ENCODE measurements at regions not wholly inside any gene's neighbourhood (a gene's known extent, or its start where the extent isn't known, plus 50 kb on each side); places are given as distances from the start of the nearest gene placed in this dataset.

DNA sequence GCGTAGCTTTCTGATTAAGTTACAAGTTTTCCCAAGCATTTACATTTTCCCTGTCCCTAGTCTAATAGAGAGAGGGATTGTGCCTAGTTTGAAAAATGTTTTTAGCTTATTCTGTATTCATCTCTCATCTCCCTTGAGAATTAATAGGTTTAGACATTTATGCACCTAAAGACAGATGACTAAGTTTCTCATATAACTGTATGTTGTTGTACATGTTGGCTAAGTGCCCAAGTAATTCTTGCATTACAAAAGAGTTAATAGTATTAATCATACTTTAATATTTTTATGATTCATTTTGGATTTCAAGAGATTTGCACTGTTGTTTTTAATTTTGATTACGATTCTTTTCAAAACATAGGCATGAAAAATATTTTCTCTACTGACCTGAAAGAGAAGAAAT, 109.0 kb upstream of the TBL1XR1 start:
- Histone ChIP-seq H3K9me3 (no peaks in the 10 kb centered on the region), H3K4me1 (no peaks in the 10 kb centered on the region), H3K27me3 (no peaks in the 10 kb centered on the region), H3K27ac (no peak overlapping the region), H3K4me3 (no peak overlapping the region), H3K36me3 (no peaks in the 10 kb centered on the region)
- TF ChIP-seq CTCF (IDR thresholded peaks at IDR 0.05) = no peak
- no peak for DNase-seq (ENCODE audit: low spot score)

GRCh38 chr3:177307391-177307790, 110.1 kb upstream of the TBL1XR1 start:
- Histone ChIP-seq H3K27me3 (no peaks in the 10 kb centered on the region), H3K4me3 (no peak overlapping the region), H3K36me3 (no peaks in the 10 kb centered on the region), H3K4me1 (no peaks in the 10 kb centered on the region), H3K27ac (no peak overlapping the region), H3K9me3 (no peaks in the 10 kb centered on the region)
- no peak for DNase-seq (ENCODE audit: low spot score)
- TF ChIP-seq CTCF (IDR thresholded peaks at IDR 0.05) = no peak

- no peak overlapping the region for H3K4me3 ChIP-seq
- no peak for TF ChIP-seq CTCF (IDR thresholded peaks at IDR 0.05)
- H3K36me3 ChIP-seq = no peaks in the 10 kb centered on the region
- H3K27me3 ChIP-seq = no peaks in the 10 kb centered on the region
- DNase-seq (ENCODE audit: low spot score) = no peak
- H3K9me3 ChIP-seq = no peaks in the 10 kb centered on the region
- no peak overlapping the region for H3K27ac ChIP-seq
- H3K4me1 ChIP-seq = no peaks in the 10 kb centered on the region
Measured at GRCh38 chr3:177307826-177308225, 110.5 kb upstream of the TBL1XR1 start.

DNA sequence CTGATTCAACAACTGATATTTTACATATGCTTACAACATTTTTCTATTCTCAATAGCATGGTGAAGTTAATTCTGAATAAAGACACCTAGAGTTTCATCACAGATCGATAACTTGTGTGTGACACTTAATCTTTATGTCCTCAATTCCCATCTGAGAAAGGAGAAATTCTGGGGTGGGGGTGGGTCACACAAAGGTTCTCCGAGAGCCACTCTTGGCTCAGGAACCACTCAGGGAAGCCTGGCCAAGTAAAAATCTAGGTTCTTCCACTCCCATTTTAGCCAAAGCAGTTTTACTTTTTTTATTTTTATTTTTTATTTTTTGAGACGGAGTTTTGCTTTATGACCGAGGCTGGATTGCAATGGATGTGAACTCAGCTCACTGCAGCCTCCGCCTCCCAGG, 111.0 kb upstream of the TBL1XR1 start:
- no peaks in the 10 kb centered on the region for H3K4me1 ChIP-seq
- TF ChIP-seq CTCF (IDR thresholded peaks at IDR 0.05) = no peak
- no peak for DNase-seq (ENCODE audit: low spot score)
- no peaks in the 10 kb centered on the region for H3K9me3 ChIP-seq
- no peak overlapping the region for H3K4me3 ChIP-seq
- H3K27ac ChIP-seq = no peak overlapping the region
- no peaks in the 10 kb centered on the region for H3K36me3 ChIP-seq
- H3K27me3 ChIP-seq = no peaks in the 10 kb centered on the region

DNA sequence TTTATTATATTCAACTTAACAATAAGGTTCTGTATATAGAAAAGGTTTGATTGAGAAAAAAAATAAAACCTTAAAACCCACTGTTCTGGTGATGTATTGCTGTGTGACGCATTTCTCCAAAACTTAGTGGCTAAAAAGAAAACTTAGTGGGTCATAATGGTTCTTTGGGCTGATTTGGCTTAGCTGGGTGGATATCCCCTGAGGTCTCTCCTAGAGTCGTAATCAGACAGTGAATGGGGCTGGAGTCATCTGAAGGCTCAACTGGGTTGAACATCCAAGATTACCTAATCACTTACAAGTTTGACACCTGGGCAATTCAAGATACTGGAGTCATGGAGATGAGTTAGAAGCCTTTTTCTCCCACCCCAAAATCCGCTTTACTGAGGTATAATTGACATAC, 111.6 kb upstream of the TBL1XR1 start:
- Histone ChIP-seq H3K9me3 (no peaks in the 10 kb centered on the region), H3K27ac (no peak overlapping the region), H3K36me3 (no peaks in the 10 kb centered on the region), H3K4me3 (no peak overlapping the region), H3K27me3 (no peaks in the 10 kb centered on the region), H3K4me1 (no peaks in the 10 kb centered on the region)
- no peak for TF ChIP-seq CTCF (IDR thresholded peaks at IDR 0.05)
- DNase-seq (ENCODE audit: low spot score) = no peak

- no peak for TF ChIP-seq CTCF (IDR thresholded peaks at IDR 0.05)
- no peaks in the 10 kb centered on the region for H3K9me3 ChIP-seq
- DNase-seq (ENCODE audit: low spot score) = no peak
- no peaks in the 10 kb centered on the region for H3K36me3 ChIP-seq
- H3K4me3 ChIP-seq = no peak overlapping the region
- H3K27ac ChIP-seq = no peak overlapping the region
- H3K27me3 ChIP-seq = no peaks in the 10 kb centered on the region
- no peaks in the 10 kb centered on the region for H3K4me1 ChIP-seq
Measured at GRCh38 chr3:177312491-177312890, 115.2 kb upstream of the TBL1XR1 start.
